GM23338 (cell line): ENCODE measurements at regions not wholly inside any gene's neighbourhood (a gene's known extent, or its start where the extent isn't known, plus 50 kb on each side); places are given as distances from the start of the nearest gene placed in this dataset.
"Not testable (repeated sequence)": the region's sequence is repeated elsewhere in the genome, so short reads cannot be mapped to it uniquely, and the experiment has no call there.

Source experiments
- ATAC-seq: fragments of 200-7000 bp; cut with Tn5 transposase; 3 replicates; pipeline ENCODE4 v1.9.1; 2020
- DNase-seq: peaks from one replicate; pipeline ENCODE4 v3.0.0-alpha.2; 2015; ENCODE audit warnings: low spot score
- H2AFZ ChIP-seq: fragments of 200-600 bp; sonication (generic); 2 replicates; pipeline ENCODE4 v1.8.0; 2016; ENCODE audit warnings: antibody characterized with exemption, mild to moderate bottlenecking, moderate library complexity
- H3F3A ChIP-seq: fragments of 200-600 bp; sonication (generic); replicated peaks from 2 replicates; pipeline ENCODE4 v1.8.0; 2017; ENCODE audit warnings: antibody characterized with exemption, mixed run types, low read depth
- H3K27ac ChIP-seq: fragments of 200-600 bp; sonication (generic); 2 replicates; pipeline ENCODE4 v1.6.1; 2016; ENCODE audit warnings: low read depth
- H3K27me3 ChIP-seq: fragments of 200-600 bp; sonication (generic); 2 replicates; pipeline ENCODE4 v1.8.0; 2016; ENCODE audit warnings: mild to moderate bottlenecking, mixed run types, moderate library complexity; ENCODE audit not compliant: insufficient read depth
- H3K36me3 ChIP-seq: fragments of 200-600 bp; sonication (generic); 2 replicates; pipeline ENCODE4 v1.8.0; 2016; ENCODE audit warnings: mild to moderate bottlenecking; ENCODE audit not compliant: insufficient read depth
- H3K4me1 ChIP-seq: fragments of 200-600 bp; sonication (generic); 2 replicates; pipeline ENCODE4 v1.8.0; 2016; ENCODE audit warnings: mild to moderate bottlenecking, moderate library complexity; ENCODE audit not compliant: insufficient read depth
- H3K4me2 ChIP-seq: fragments of 200-600 bp; sonication (generic); 2 replicates; pipeline ENCODE4 v1.7.1; 2017; ENCODE audit warnings: mixed run types
- H3K4me3 ChIP-seq: fragments of 200-600 bp; sonication (generic); 2 replicates; pipeline ENCODE4 v1.6.1; 2016; ENCODE audit warnings: mixed run types
- H3K79me2 ChIP-seq: fragments of 200-600 bp; sonication (generic); replicated peaks from 2 replicates; pipeline ENCODE4 v1.8.0; 2017; ENCODE audit warnings: mild to moderate bottlenecking; ENCODE audit not compliant: insufficient read depth
- H3K9me2 ChIP-seq: fragments of 200-600 bp; sonication (generic); 2 replicates; pipeline ENCODE4 v1.8.0; 2017; ENCODE audit not compliant: insufficient read depth
- H4K20me1 ChIP-seq: fragments of 200-600 bp; sonication (generic); replicated peaks from 2 replicates; pipeline ENCODE4 v1.8.0; 2017; ENCODE audit warnings: mild to moderate bottlenecking; ENCODE audit not compliant: insufficient read depth
- H3K27ac Mint-ChIP-seq: 2 replicates; pipeline ENCODE4 v1.8.0; 2020; ENCODE audit warnings: inconsistent platforms, mild to moderate bottlenecking, moderate library complexity, mixed read lengths
- H3K27me3 Mint-ChIP-seq: 3 replicates; pipeline ENCODE4 v1.8.0; 2022; ENCODE audit warnings: low read depth, mild to moderate bottlenecking, moderate library complexity, mixed read lengths, inconsistent platforms; ENCODE audit not compliant: insufficient read depth, poor library complexity
- H3K36me3 Mint-ChIP-seq: 3 replicates; pipeline ENCODE4 v1.8.0; 2021; ENCODE audit warnings: low read depth, mild to moderate bottlenecking, inconsistent platforms, moderate library complexity, mixed read lengths
- H3K4me1 Mint-ChIP-seq: 3 replicates; pipeline ENCODE4 v1.8.0; 2020; ENCODE audit warnings: mild to moderate bottlenecking, inconsistent platforms, mixed read lengths
- H3K4me3 Mint-ChIP-seq: 3 replicates; pipeline ENCODE4 v1.8.0; 2021; ENCODE audit warnings: moderate library complexity, mild to moderate bottlenecking, inconsistent platforms, mixed read lengths
- H3K9me3 Mint-ChIP-seq: 3 replicates; pipeline ENCODE4 v1.8.0; 2020; ENCODE audit warnings: moderate library complexity, mild to moderate bottlenecking, inconsistent platforms, mixed read lengths
- CREB1 ChIP-seq: fragments of 250-450 bp; sonication (Bioruptor Pico); IDR thresholded peaks from 2 replicates; pipeline ENCODE4 v1.5.0; 2020; ENCODE audit warnings: low read depth, mild to moderate bottlenecking, moderate library complexity
- POLR2AphosphoS5 ChIP-seq: IDR thresholded peaks from 2 replicates; pipeline ENCODE4 v1.6.1; 2016; ENCODE audit warnings: antibody characterized with exemption, low read depth
- ZNF114 ChIP-seq: fragments of 250-450 bp; sonication (Bioruptor Pico); IDR thresholded peaks from 2 replicates; pipeline ENCODE4 v1.5.0; 2020; ENCODE audit warnings: mild to moderate bottlenecking, moderate library complexity
- ZNF331 ChIP-seq: fragments of 250-450 bp; sonication (Bioruptor Pico); IDR thresholded peaks from 2 replicates; pipeline ENCODE4 v1.5.0; 2020; ENCODE audit warnings: low read depth, mild to moderate bottlenecking, moderate library complexity
- TF ChIP-seq, protein P1 (sequence below): IDR thresholded peaks from one replicate; pipeline ENCODE4 v1.6.1; 2018; ENCODE audit warnings: antibody characterized with exemption; ENCODE audit not compliant: unreplicated experiment
- TF ChIP-seq, protein P2 (sequence below): IDR thresholded peaks from 2 replicates; pipeline ENCODE4 v1.6.1; 2016; ENCODE audit warnings: antibody characterized with exemption
- TF ChIP-seq, protein P3 (sequence below), 2 experiments: fragments of 200-600 bp in 1 of 2; sonication (generic) in 1 of 2; conservative IDR thresholded peaks; 2 replicates each; pipeline versions ENCODE4 v1.5.1 to v1.6.1; 2016 to 2017; ENCODE audit warnings: antibody characterized with exemption in 2 of 2, low read depth in 2 of 2, mild to moderate bottlenecking in 2 of 2, moderate library complexity in 1 of 2

DNA sequence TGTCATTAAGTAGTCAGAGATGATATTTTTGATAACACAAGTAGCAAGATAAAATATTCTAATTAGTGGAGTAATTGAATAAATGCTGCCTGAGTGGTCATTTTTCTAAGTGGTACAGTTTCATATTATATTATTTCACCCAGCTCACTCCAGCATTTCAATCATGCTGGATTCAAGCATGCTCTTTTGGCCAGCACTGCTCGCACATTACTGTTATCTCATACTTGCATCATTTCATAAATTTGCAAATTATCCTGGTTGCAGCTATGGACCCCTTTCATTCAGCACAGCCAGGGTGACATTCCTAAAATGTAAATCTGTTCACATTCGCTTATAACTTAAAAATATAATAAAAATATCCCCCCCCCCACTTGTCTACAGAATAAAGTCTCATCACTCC is 520.8 kb upstream of the CYLC2 start (continued):
- TF ChIP-seq, protein P1, sequence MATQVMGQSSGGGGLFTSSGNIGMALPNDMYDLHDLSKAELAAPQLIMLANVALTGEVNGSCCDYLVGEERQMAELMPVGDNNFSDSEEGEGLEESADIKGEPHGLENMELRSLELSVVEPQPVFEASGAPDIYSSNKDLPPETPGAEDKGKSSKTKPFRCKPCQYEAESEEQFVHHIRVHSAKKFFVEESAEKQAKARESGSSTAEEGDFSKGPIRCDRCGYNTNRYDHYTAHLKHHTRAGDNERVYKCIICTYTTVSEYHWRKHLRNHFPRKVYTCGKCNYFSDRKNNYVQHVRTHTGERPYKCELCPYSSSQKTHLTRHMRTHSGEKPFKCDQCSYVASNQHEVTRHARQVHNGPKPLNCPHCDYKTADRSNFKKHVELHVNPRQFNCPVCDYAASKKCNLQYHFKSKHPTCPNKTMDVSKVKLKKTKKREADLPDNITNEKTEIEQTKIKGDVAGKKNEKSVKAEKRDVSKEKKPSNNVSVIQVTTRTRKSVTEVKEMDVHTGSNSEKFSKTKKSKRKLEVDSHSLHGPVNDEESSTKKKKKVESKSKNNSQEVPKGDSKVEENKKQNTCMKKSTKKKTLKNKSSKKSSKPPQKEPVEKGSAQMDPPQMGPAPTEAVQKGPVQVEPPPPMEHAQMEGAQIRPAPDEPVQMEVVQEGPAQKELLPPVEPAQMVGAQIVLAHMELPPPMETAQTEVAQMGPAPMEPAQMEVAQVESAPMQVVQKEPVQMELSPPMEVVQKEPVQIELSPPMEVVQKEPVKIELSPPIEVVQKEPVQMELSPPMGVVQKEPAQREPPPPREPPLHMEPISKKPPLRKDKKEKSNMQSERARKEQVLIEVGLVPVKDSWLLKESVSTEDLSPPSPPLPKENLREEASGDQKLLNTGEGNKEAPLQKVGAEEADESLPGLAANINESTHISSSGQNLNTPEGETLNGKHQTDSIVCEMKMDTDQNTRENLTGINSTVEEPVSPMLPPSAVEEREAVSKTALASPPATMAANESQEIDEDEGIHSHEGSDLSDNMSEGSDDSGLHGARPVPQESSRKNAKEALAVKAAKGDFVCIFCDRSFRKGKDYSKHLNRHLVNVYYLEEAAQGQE = no peak
- TF ChIP-seq POLR2AphosphoS5 (no peak), ZNF331 (CRISPR knock-in tag) (no peak), ZNF114 (no peak), CREB1 (CRISPR knock-in tag) (no peak)
- TF ChIP-seq, protein P2, sequence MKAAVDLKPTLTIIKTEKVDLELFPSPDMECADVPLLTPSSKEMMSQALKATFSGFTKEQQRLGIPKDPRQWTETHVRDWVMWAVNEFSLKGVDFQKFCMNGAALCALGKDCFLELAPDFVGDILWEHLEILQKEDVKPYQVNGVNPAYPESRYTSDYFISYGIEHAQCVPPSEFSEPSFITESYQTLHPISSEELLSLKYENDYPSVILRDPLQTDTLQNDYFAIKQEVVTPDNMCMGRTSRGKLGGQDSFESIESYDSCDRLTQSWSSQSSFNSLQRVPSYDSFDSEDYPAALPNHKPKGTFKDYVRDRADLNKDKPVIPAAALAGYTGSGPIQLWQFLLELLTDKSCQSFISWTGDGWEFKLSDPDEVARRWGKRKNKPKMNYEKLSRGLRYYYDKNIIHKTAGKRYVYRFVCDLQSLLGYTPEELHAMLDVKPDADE = no peak
- TF ChIP-seq, protein P3, sequence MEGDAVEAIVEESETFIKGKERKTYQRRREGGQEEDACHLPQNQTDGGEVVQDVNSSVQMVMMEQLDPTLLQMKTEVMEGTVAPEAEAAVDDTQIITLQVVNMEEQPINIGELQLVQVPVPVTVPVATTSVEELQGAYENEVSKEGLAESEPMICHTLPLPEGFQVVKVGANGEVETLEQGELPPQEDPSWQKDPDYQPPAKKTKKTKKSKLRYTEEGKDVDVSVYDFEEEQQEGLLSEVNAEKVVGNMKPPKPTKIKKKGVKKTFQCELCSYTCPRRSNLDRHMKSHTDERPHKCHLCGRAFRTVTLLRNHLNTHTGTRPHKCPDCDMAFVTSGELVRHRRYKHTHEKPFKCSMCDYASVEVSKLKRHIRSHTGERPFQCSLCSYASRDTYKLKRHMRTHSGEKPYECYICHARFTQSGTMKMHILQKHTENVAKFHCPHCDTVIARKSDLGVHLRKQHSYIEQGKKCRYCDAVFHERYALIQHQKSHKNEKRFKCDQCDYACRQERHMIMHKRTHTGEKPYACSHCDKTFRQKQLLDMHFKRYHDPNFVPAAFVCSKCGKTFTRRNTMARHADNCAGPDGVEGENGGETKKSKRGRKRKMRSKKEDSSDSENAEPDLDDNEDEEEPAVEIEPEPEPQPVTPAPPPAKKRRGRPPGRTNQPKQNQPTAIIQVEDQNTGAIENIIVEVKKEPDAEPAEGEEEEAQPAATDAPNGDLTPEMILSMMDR (conservative IDR thresholded peaks at IDR 0.05; ENCODE audit: low read depth in 2 of 2) = no peak

DNA sequence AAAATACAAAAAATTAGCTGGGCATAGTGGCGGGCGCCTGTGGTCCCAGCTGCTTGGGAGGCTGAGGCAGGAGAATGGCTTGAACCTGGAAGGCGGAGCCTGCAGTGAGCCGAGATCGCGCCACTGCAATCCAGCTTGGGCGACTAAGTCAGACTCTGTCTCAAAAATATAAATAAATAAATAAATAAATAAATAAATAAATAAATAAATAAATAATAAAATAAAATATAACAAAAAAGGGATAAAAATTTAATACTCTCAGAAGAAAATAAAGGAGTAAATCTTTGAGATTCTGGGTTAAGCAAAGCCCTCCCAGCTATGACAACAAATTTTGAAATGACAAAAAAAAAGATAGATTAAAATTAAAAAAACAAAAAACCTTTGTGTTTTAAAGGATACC is 525.7 kb upstream of the CYLC2 start:
- not testable (repeated sequence) for H3K27ac Mint-ChIP-seq

More for the DNA sequence above, 525.7 kb upstream of the CYLC2 start:
- not testable (repeated sequence) for H3K4me2 ChIP-seq, H3K4me1 ChIP-seq, H2AFZ ChIP-seq, ATAC-seq, H4K20me1 ChIP-seq, H3K27me3 Mint-ChIP-seq, H3K27ac ChIP-seq, H3K9me2 ChIP-seq, H3F3A ChIP-seq, H3K27me3 ChIP-seq, H3K4me1 Mint-ChIP-seq, H3K36me3 ChIP-seq, DNase-seq, H3K4me3 ChIP-seq, H3K4me3 Mint-ChIP-seq, H3K79me2 ChIP-seq
- H3K9me3 Mint-ChIP-seq = peaks cover 92% of the 10 kb centered on the region
- peaks cover 17% of the 10 kb centered on the region; the same call in 2 of the 3 replicates for H3K36me3 Mint-ChIP-seq
